ENCODE measurements at regions not wholly inside any gene's neighbourhood (a gene's known extent, or its start where the extent isn't known, plus 50 kb on each side); places are given as distances from the start of the nearest gene placed in this dataset.
"Not testable (repeated sequence)": the region's sequence is repeated elsewhere in the genome, so short reads cannot be mapped to it uniquely, and the experiment has no call there.

- TF ChIP-seq, protein P1, sequence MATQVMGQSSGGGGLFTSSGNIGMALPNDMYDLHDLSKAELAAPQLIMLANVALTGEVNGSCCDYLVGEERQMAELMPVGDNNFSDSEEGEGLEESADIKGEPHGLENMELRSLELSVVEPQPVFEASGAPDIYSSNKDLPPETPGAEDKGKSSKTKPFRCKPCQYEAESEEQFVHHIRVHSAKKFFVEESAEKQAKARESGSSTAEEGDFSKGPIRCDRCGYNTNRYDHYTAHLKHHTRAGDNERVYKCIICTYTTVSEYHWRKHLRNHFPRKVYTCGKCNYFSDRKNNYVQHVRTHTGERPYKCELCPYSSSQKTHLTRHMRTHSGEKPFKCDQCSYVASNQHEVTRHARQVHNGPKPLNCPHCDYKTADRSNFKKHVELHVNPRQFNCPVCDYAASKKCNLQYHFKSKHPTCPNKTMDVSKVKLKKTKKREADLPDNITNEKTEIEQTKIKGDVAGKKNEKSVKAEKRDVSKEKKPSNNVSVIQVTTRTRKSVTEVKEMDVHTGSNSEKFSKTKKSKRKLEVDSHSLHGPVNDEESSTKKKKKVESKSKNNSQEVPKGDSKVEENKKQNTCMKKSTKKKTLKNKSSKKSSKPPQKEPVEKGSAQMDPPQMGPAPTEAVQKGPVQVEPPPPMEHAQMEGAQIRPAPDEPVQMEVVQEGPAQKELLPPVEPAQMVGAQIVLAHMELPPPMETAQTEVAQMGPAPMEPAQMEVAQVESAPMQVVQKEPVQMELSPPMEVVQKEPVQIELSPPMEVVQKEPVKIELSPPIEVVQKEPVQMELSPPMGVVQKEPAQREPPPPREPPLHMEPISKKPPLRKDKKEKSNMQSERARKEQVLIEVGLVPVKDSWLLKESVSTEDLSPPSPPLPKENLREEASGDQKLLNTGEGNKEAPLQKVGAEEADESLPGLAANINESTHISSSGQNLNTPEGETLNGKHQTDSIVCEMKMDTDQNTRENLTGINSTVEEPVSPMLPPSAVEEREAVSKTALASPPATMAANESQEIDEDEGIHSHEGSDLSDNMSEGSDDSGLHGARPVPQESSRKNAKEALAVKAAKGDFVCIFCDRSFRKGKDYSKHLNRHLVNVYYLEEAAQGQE (IDR thresholded peaks at IDR 0.05; ENCODE audit: low read depth, low read length): no peak
- TF ChIP-seq WRNIP1 (IDR thresholded peaks at IDR 0.05; ENCODE audit: borderline replicate concordance, low read depth, low read length) (no peak), PAX8 (IDR thresholded peaks at IDR 0.05) (no peak), TCF12 (IDR thresholded peaks at IDR 0.05; ENCODE audit: low read depth, low read length) (no peak), STAT1 (conservative IDR thresholded peaks at IDR 0.05) (no peak), TCF3 (IDR thresholded peaks at IDR 0.05; ENCODE audit: borderline replicate concordance, insufficient read depth, low read depth, low read length) (no peak)
These were observed 1074.9 kb downstream of the PCDH17 start (continued) for GRCh38 chr13:58706421-58706820.

- WGBS (ENCODE audit: insufficient coverage, insufficient replicate concordance, low lambda C conversion rate, missing lambda C conversion rate): 23% methylated on average over 8 of the region's 8 CpGs
- in situ Hi-C loops (cut with MboI): no loop called here
- CTCF ChIA-PET: no interaction called here
These were observed 1080.6 kb downstream of the PCDH17 start for GRCh38 chr13:58712191-58712590.

GRCh38 chr13:58714016-58714415, 1082.5 kb downstream of the PCDH17 start:
- H4K20me1 ChIP-seq (ENCODE audit: control insufficient read depth, insufficient read depth); H3K4me3 ChIP-seq; ATAC-seq; RAD21 ChIA-PET (ENCODE audit: unreplicated experiment); SMC1A ChIA-PET (ENCODE audit: uncharacterized antibody, unreplicated experiment); H2AFZ ChIP-seq (ENCODE audit: control insufficient read depth, low read depth, low read length); H3K9me3 ChIP-seq (replicated peaks; ENCODE audit: control insufficient read depth, insufficient read depth, low read length); H3K79me2 ChIP-seq (ENCODE audit: control insufficient read depth, insufficient read depth, low read length); H3K27ac ChIP-seq (ENCODE audit: control insufficient read depth, insufficient read depth); CTCF ChIA-PET; H3K36me3 ChIP-seq (ENCODE audit: control insufficient read depth in 2 of 2, insufficient read depth in 2 of 2, low read length in 1 of 2); in situ Hi-C loops (cut with MboI); DNase-seq (ENCODE audit: low read depth, low spot score); H3K4me1 ChIP-seq (ENCODE audit: control insufficient read depth, insufficient read depth, low read length); H3K4me2 ChIP-seq (ENCODE audit: control insufficient read depth, insufficient read depth); intact Hi-C loops (cut with micrococcal nuclease; ENCODE audit: unreplicated experiment); H3K9ac ChIP-seq (ENCODE audit: control insufficient read depth, insufficient read depth, low read length); BruUV-seq (replicated peaks); POLR2A ChIA-PET; H3K27me3 ChIP-seq (replicated peaks in 1 of 2; ENCODE audit: control insufficient read depth in 2 of 2, insufficient read depth in 2 of 2, low read length in 1 of 2); FAIRE-seq: not testable (repeated sequence)
- 50% methylated on average over 14 of the region's 25 CpGs for WGBS (ENCODE audit: insufficient coverage, insufficient replicate concordance, low lambda C conversion rate, missing lambda C conversion rate)

More at GRCh38 chr13:58712191-58712590, 1080.6 kb downstream of the PCDH17 start:
- Histone ChIP-seq H4K20me1 (ENCODE audit: control insufficient read depth, insufficient read depth) (no peaks in the 10 kb centered on the region), H3K9ac (ENCODE audit: control insufficient read depth, insufficient read depth, low read length) (no peak overlapping the region), H3K27me3 (replicated peaks in 1 of 2; ENCODE audit: control insufficient read depth in 2 of 2, insufficient read depth in 2 of 2, low read length in 1 of 2) (no peaks in the 10 kb centered on the region), H2AFZ (ENCODE audit: control insufficient read depth, low read depth, low read length) (no peak overlapping the region), H3K4me3 (no peak overlapping the region), H3K4me1 (ENCODE audit: control insufficient read depth, insufficient read depth, low read length) (no peaks in the 10 kb centered on the region), H3K36me3 (ENCODE audit: control insufficient read depth in 2 of 2, insufficient read depth in 2 of 2, low read length in 1 of 2) (no peaks in the 10 kb centered on the region), H3K79me2 (ENCODE audit: control insufficient read depth, insufficient read depth, low read length) (no peaks in the 10 kb centered on the region), H3K27ac (ENCODE audit: control insufficient read depth, insufficient read depth) (no peak overlapping the region), H3K4me2 (ENCODE audit: control insufficient read depth, insufficient read depth) (no peak overlapping the region), H3K9me3 (replicated peaks; ENCODE audit: control insufficient read depth, insufficient read depth, low read length) (no peaks in the 10 kb centered on the region)
- DNase-seq (ENCODE audit: low read depth, low spot score): no peak
- no peak for TF ChIP-seq MEF2B (IDR thresholded peaks at IDR 0.05; ENCODE audit: partially characterized antibody, poor library complexity, severe bottlenecking)
- no peak for TF ChIP-seq RUNX3 (IDR thresholded peaks at IDR 0.05; ENCODE audit: low read length)
- no peak for TF ChIP-seq NR2C1 (IDR thresholded peaks at IDR 0.05)
- no peak for TF ChIP-seq NRF1 (conservative IDR thresholded peaks at IDR 0.05; ENCODE audit: low read depth, low read length)
- no peak for TF ChIP-seq BMI1 (IDR thresholded peaks at IDR 0.05; ENCODE audit: borderline replicate concordance)
- TF ChIP-seq CHD4 (IDR thresholded peaks at IDR 0.05): no peak
- ChIA-PET POLR2A (no interaction called here), RAD21 (ENCODE audit: unreplicated experiment) (no interaction called here), SMC1A (ENCODE audit: uncharacterized antibody, unreplicated experiment) (interaction anchor here (0.9 kb wide), 1 partner anchor 16 kb away, joined by 3 read pairs; no protein-coding TSS in a partner anchor)
- no peak for FAIRE-seq
- no peak for ATAC-seq
- no TSS peak for BruUV-seq (replicated peaks)
- intact Hi-C loops (cut with micrococcal nuclease; ENCODE audit: unreplicated experiment): no loop called here
